22Rv1 (cell line): ENCODE measurements at regions not wholly inside any gene's neighbourhood (a gene's known extent, or its start where the extent isn't known, plus 50 kb on each side); places are given as distances from the start of the nearest gene placed in this dataset.

Source experiments
- ZFX ChIP-seq: fragments of 450-650 bp; IDR thresholded peaks from 2 replicates; pipeline ENCODE4 v1.6.1; 2017; ENCODE audit warnings: antibody characterized with exemption, borderline replicate concordance
- TF ChIP-seq, protein P1 (sequence below): fragments of 450-650 bp; IDR thresholded peaks from 2 replicates; pipeline ENCODE4 v1.5.1; 2017; ENCODE audit warnings: mild to moderate bottlenecking

DNA sequence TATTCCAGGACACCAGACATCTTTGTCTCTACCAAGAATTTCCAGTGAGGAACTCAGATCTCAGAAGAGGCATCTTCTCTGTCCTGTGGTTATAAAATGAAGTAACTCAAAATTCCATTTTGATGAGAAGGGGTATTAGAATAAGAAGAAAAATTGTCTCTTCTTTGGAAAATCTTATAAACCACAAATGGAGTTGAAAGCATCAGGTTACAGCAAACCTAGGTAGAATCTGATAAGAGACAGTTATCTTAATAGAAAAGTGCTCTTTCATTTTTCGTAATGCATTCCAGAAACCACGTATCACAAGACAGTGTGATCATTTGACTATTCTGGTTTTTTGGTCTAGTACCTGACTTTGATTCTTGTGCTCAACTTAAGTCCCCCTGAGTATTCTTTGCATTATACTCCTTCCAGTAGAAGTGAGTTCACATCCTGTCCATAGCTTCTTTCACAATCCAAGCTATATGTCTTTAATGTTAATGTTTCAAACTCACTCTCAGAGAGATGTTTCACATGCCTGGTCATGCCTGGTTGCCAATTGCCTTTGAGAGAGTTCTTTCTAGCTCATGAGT is 120.9 kb upstream of the PRDX6 start:
- TF ChIP-seq, protein P1, sequence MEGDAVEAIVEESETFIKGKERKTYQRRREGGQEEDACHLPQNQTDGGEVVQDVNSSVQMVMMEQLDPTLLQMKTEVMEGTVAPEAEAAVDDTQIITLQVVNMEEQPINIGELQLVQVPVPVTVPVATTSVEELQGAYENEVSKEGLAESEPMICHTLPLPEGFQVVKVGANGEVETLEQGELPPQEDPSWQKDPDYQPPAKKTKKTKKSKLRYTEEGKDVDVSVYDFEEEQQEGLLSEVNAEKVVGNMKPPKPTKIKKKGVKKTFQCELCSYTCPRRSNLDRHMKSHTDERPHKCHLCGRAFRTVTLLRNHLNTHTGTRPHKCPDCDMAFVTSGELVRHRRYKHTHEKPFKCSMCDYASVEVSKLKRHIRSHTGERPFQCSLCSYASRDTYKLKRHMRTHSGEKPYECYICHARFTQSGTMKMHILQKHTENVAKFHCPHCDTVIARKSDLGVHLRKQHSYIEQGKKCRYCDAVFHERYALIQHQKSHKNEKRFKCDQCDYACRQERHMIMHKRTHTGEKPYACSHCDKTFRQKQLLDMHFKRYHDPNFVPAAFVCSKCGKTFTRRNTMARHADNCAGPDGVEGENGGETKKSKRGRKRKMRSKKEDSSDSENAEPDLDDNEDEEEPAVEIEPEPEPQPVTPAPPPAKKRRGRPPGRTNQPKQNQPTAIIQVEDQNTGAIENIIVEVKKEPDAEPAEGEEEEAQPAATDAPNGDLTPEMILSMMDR = no peak
- TF ChIP-seq ZFX = no peak
